HepG2 (cell line): ENCODE measurements at regions not wholly inside any gene's neighbourhood (a gene's known extent, or its start where the extent isn't known, plus 50 kb on each side); places are given as distances from the start of the nearest gene placed in this dataset.

Experiments
- ATAC-seq: fragments of 200-7000 bp; cut with Tn5 transposase; 3 replicates; pipeline ENCODE4 v1.9.1; 2020; ENCODE audit warnings: mild to moderate bottlenecking, moderate library complexity
- BruUV-seq: library from RNA; stranded (reverse); fragments of 400-500 nt; replicated peaks from 2 replicates; lab custom pipeline; 2021; lab: Mats Ljungman, UMichigan
- CTCF ChIA-PET: fragments of 300-600 bp; formaldehyde crosslinking; extraction: SDS; loops from one replicate; lab custom pipeline; 2021; ENCODE audit warnings: low total read pairs, inconsistent platforms, low intra/inter-chr PET ratio; lab: Yijun Ruan, JAX
- POLR2A ChIA-PET: fragments of 350-600 bp; sonication (Branson Sonifier 250); formaldehyde crosslinking; loops from one replicate; lab custom pipeline; 2020; ENCODE audit warnings: antibody characterized with exemption, inconsistent platforms; lab: Yijun Ruan, JAX
- DNase-seq: peaks from one replicate; pipeline ENCODE4 v3.0.0-alpha.2; 2015; ENCODE audit warnings: low spot score
- FAIRE-seq: peaks from 3 replicates; lab custom pipeline; 2011; peaks lifted over from hg19 to GRCh38; lab: Jason Lieb, UNC
- H2AFZ ChIP-seq: one replicate; pipeline ENCODE4 v1.6.1; 2011; ENCODE audit warnings: low read length, inconsistent platforms
- H3K27ac ChIP-seq: fragments of 300-600 bp; 3 replicates; pipeline ENCODE4 v1.8.0; 2011; ENCODE audit warnings: mixed run types, mild to moderate bottlenecking, mixed read lengths, low read length, inconsistent platforms; ENCODE audit not compliant: insufficient read depth; ENCODE audit errors: extremely low read length
- H3K27me3 ChIP-seq, 2 experiments: fragments of 200-600 bp in 1 of 2; 2 replicates in 1 of 2; 3 replicates in 1 of 2; pipeline versions ENCODE4 v1.6.0 to v1.8.0; 2011; ENCODE audit warnings: low read length in 2 of 2, mild to moderate bottlenecking in 2 of 2, moderate library complexity in 2 of 2, inconsistent platforms in 1 of 2; ENCODE audit not compliant: insufficient read depth in 2 of 2, control insufficient read depth in 1 of 2
- H3K36me3 ChIP-seq, 2 experiments: fragments of 200-600 bp in 1 of 2; replicated peaks in 1 of 2; 2 replicates in 1 of 2; 3 replicates in 1 of 2; pipeline versions ENCODE4 v1.5.1 to v1.8.0; 2011; ENCODE audit warnings: low read length in 2 of 2, inconsistent platforms in 1 of 2; ENCODE audit not compliant: insufficient read depth in 2 of 2, control insufficient read depth in 1 of 2
- H3K4me1 ChIP-seq: 2 replicates; pipeline ENCODE4 v1.5.1; 2012; ENCODE audit warnings: low read length, inconsistent platforms; ENCODE audit not compliant: insufficient read depth
- H3K4me2 ChIP-seq: 2 replicates; pipeline ENCODE4 v1.6.0; 2011; ENCODE audit warnings: low read depth, low read length, inconsistent platforms
- H3K4me3 ChIP-seq, 3 experiments: fragments of 200-600 bp in 1 of 3; sonication (generic), shearing (Covaris generic) in 1 of 3; replicated peaks in 1 of 3; 2 replicates each; pipeline ENCODE4 v1.5.1; 2011 to 2016; ENCODE audit warnings: low read length in 3 of 3, inconsistent platforms in 2 of 3, low read depth in 2 of 3, mild to moderate bottlenecking in 2 of 3, control low read depth in 1 of 3, mixed read lengths in 1 of 3; ENCODE audit not compliant: insufficient read depth in 1 of 3
- H3K79me2 ChIP-seq: one replicate; pipeline ENCODE4 v1.6.1; 2011; ENCODE audit warnings: low read length, inconsistent platforms; ENCODE audit not compliant: insufficient read depth
- H3K9ac ChIP-seq: 2 replicates; pipeline ENCODE4 v1.6.0; 2011; ENCODE audit warnings: mild to moderate bottlenecking, low read depth, low read length, inconsistent platforms; ENCODE audit not compliant: insufficient read depth
- H3K9me3 ChIP-seq: 2 replicates; pipeline ENCODE4 v1.5.1; 2012; ENCODE audit warnings: mild to moderate bottlenecking, low read length
- H4K20me1 ChIP-seq: 2 replicates; pipeline ENCODE4 v1.6.0; 2011; ENCODE audit warnings: inconsistent platforms, mild to moderate bottlenecking, low read length, moderate library complexity; ENCODE audit not compliant: insufficient read depth
- BRCA1 ChIP-seq: sonication (generic); formaldehyde crosslinking; IDR thresholded peaks from 2 replicates; pipeline ENCODE4 v1.4.0; 2020; ENCODE audit warnings: missing genetic modification reagents
- ERF ChIP-seq: IDR thresholded peaks from 2 replicates; pipeline ENCODE4 v1.6.1; 2018; ENCODE audit warnings: missing biosample characterization, missing genetic modification reagents
- RCOR2 ChIP-seq: IDR thresholded peaks from 2 replicates; pipeline ENCODE4 v1.6.1; 2016; ENCODE audit warnings: missing biosample characterization, missing genetic modification reagents
- YEATS2 ChIP-seq: sonication (generic); formaldehyde crosslinking; IDR thresholded peaks from 2 replicates; pipeline ENCODE4 v1.4.0; 2020; ENCODE audit warnings: missing genetic modification reagents, borderline replicate concordance
- ZNF737 ChIP-seq: sonication (generic); formaldehyde crosslinking; IDR thresholded peaks from 2 replicates; pipeline ENCODE4 v1.5.0; 2020; ENCODE audit warnings: missing genetic modification reagents, mild to moderate bottlenecking, borderline replicate concordance
- ZSCAN9 ChIP-seq: IDR thresholded peaks from 2 replicates; pipeline ENCODE4 v1.6.1; 2016; ENCODE audit warnings: borderline replicate concordance
- WGBS: methylation state at CpG from one replicate; pipeline ENCODE4 v1.1.6; 2017; ENCODE audit warnings: low lambda C conversion rate; 5-methylcytosine and 5-hydroxymethylcytosine counted together
- in situ Hi-C: cut with HindIII; loops from 2 replicates; pipeline ENCODE4 v1.10.0; 2017; ENCODE audit warnings: low pct_unique_long_range_greater_than_20kb; ENCODE audit not compliant: extremely low pct_ligation_motif_present
- intact Hi-C: fragments of 100-400 bp; cut with micrococcal nuclease; formaldehyde crosslinking; loops from one replicate; pipeline ENCODE4 v1.10.0; 2022; ENCODE audit not compliant: unreplicated experiment

- TF ChIP-seq ZSCAN9: no peak
- TF ChIP-seq RCOR2 (CRISPR knock-in tag): no peak
- TF ChIP-seq ZNF737: no peak
- Histone ChIP-seq H3K27me3 (no peaks in the 10 kb centered on the region), H3K36me3 (no peaks in the 10 kb centered on the region), H3K4me2 (no peak overlapping the region), H3K27ac (no peak overlapping the region), H3K4me1 (no peaks in the 10 kb centered on the region), H3K9ac (no peak overlapping the region), H3K9me3 (no peaks in the 10 kb centered on the region), H4K20me1 (no peaks in the 10 kb centered on the region), H3K4me3 (no peak overlapping the region), H3K79me2 (no peaks in the 10 kb centered on the region), H2AFZ (no peak overlapping the region)
- intact Hi-C loops (no loop called here), in situ Hi-C loops (no loop called here)
- DNase-seq: no peak
- no TSS peak for BruUV-seq
- no peak for ATAC-seq
- ChIA-PET CTCF (no interaction called here), POLR2A (no interaction called here)
- no peak for FAIRE-seq
These were observed 646.0 kb upstream of the MARCKS start for GRCh38 chr6:113211170-113211569.

GRCh38 chr6:113219783-113220182 lies 637.4 kb upstream of the MARCKS start:
- no peak overlapping the region for H3K9ac ChIP-seq
- DNase-seq (no peak), FAIRE-seq (no peak), ATAC-seq (no peak)
- no peak overlapping the region for H2AFZ ChIP-seq
- no peaks in the 10 kb centered on the region for H3K27me3 ChIP-seq
- in situ Hi-C loops: no loop called here
- no peak overlapping the region for H3K4me3 ChIP-seq
- H3K36me3 ChIP-seq: no peaks in the 10 kb centered on the region
- CTCF ChIA-PET: no interaction called here
- no peaks in the 10 kb centered on the region for H3K79me2 ChIP-seq
- intact Hi-C loops: no loop called here
- WGBS: 29% methylated on average over 2 of the region's 2 CpGs
- no peak for TF ChIP-seq YEATS2 (CRISPR knock-in tag)
- no peak for TF ChIP-seq BRCA1 (CRISPR knock-in tag)
- TF ChIP-seq ERF (CRISPR knock-in tag): no peak
- no peak overlapping the region for H3K4me2 ChIP-seq
- H4K20me1 ChIP-seq: no peaks in the 10 kb centered on the region
- POLR2A ChIA-PET: no interaction called here
- H3K4me1 ChIP-seq: no peaks in the 10 kb centered on the region
- no peaks in the 10 kb centered on the region for H3K9me3 ChIP-seq
- H3K27ac ChIP-seq: no peak overlapping the region
- BruUV-seq: no TSS peak
